ENCODE measurements at regions not wholly inside any gene's neighbourhood (a gene's known extent, or its start where the extent isn't known, plus 50 kb on each side); places are given as distances from the start of the nearest gene placed in this dataset.

DNA sequence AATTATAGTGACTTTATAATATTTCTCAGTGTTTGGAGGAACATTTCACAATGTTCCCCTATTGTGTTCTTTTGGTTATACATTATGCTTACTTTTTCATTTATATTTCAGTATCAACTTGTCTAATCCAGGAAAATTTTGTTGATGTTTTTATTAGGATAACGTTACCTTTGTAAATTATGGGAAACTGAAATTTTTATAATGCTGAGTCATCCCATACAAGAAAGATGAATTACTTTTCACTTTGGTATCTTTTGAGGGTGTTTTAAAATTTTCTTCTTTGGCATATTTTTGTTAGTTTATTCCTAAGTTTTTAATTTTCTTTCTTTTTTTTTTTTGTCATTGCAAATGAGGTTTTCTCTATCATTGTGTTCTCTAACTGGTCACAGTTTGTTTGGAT, 542.7 kb downstream of the SLC16A7 start:
- DNase-seq (ENCODE audit: low read depth) = no peak

DNA sequence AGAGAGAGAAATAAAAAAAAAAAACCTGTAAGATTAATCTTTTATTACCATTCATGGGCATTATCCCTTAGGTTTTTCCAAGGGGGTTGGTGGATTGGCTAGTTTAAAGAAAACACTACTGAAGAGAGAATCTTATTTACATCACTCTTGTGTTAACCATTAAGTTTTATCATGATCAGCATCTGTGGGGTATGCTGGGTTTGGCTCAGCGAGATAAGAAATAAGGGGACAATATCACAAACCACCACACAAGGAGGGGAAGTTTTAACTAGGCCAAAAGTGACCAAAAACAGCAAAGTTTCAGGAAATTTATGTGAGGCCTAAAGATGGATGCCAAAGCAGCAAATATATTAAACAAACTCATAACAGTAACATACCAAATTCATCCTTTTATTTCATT, 548.6 kb downstream of the SLC16A7 start:
- DNase-seq (ENCODE audit: low read depth) = no peak

DNA sequence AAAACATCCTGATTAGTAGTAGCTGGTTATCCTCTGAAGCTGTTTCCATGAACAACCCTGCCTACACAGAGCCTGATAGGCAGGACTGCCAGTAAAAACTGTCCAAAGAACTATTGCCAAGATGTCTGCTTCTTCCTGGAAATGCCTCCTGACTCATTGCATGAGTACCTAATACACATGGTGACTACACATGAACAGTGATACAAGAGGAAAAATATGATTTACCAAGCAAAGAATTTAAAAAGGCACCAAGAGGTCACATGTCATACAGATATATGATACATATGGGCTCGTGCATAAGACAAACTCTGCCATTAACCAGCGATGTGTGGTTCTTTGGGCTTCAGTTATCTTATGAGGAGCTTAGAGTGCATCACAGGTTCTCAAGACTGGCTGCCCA, 552.3 kb downstream of the SLC16A7 start:
- no peak for DNase-seq (ENCODE audit: low read depth)

DNA sequence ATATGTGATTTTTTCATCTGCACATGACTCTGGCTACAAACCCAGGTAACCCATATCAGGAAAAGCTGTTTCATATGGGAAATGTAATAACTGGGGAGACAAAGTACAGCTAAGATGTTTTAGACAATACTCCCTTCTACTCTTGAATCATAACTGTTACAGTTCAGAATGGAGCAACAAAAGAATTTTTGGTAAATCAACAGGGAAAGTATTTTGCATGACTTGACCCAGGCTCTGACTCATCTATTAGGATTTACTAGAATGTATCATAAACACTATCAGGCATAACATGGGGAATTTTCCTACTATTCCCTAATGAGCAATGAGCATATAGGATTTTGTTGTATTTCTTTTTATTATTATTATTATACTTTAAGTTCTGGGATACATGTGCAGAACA, 553.0 kb downstream of the SLC16A7 start:
- no peak for DNase-seq (ENCODE audit: low read depth)

DNA sequence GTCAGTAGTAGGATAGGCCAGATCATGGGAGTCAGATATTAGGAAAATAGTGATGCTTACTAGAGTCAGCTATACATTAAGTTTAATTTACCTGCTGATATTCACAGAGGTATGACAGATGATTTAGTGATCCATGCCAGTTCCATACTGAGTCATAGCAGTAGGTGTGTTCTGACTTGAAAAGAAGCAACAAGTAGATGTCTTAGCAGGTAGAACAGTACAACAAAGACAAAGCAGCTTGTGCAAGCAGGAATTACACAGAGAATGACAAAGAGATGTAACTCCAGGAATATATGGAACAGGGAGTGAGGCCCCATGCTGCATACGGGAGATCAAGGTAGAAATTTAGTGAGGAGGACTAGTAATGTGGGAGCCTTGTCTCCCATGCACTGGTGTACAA, 556.9 kb downstream of the SLC16A7 start:
- DNase-seq (ENCODE audit: low read depth) = no peak

DNA sequence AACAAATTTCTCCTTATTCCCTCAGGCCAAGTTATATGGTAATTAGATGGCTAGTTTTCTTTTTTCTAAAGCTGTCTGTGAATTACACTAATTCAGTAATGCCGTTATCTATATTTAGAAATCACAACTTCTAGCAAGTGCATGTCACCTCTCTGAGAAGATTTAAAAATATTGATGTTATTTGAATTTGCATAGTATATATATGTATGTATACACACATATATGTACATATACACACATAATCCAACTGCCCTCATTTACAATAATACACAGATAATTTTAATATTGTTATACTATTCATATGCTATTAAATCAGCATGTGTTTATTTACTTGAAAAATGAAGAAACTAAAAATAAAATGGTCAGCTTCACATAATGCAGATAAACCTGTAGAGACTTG, 563.9 kb downstream of the SLC16A7 start:
- DNase-seq (ENCODE audit: low read depth) = no peak

DNA sequence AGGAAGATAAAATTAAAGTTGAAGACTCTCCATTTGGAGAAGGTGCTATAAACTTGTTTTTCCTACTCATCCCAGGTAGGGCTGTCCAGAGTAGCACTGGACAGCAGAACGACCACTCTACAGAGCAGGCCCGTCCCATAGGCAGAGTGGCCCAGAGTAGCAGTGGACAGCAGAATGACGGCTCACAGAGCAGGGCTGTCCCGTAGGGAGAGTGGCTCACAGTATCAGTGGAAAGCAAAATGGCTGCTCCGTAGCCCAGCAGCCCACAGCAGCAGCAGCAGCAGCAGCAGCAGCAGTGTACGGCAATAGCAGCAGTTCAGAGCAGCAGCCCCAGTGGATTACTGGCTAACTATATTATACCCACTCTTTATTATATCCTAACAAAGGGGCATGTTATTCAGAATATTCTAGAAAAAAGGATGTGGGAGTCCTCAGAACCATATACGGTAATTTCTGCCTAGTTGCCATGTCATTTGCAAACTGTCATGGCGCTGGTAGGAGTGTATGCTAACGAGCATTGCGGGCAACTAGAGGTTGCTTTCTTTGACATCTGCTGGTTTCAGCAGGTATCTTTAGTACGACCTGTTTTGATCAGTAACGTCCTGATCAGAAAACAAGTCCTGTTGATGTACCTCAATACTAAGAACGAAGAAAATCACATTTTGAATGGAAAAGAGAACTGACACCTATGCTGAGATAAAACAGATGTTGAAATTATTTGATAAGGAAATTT, 567.3 kb downstream of the SLC16A7 start:
- no peak for DNase-seq (ENCODE audit: low read depth)

DNA sequence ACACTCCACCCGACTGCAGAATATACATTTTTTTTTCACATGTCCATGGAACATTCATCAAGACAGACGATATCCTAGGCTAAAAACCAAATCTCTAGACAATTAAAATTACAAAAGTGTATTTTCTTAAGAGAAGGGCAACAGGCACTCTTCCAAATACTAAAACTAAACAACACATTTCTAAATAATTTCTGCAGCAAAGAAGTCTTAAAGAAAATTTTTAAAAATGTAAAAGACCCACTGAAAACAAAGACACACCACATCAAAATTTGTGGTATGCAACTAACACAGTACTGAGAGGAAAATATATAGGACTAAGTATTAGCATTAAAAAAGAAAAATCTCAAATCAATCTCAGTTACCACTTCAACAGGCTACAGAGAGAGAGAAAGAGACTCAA, 570.0 kb downstream of the SLC16A7 start:
- DNase-seq (ENCODE audit: low read depth) = no peak

DNA sequence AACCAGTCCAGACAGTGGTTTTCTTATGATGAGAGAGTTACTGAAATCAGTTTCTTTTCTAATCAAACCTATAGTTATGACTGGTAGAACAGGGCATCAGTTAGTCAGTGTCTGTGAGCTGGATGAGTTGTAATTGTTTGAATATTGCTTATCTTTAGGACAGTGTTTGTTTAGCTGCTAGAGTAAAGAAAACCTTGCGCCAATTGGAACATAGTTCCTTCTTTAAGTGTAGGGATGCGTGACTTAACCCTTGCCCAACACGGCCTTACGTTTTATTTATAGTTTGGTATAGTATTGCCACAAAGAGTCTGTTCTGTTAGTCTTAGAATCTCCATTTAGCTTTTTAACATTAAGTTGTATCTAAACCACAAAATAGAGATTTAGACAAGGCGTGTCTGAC, 572.6 kb downstream of the SLC16A7 start:
- DNase-seq (ENCODE audit: low read depth) = no peak

DNA sequence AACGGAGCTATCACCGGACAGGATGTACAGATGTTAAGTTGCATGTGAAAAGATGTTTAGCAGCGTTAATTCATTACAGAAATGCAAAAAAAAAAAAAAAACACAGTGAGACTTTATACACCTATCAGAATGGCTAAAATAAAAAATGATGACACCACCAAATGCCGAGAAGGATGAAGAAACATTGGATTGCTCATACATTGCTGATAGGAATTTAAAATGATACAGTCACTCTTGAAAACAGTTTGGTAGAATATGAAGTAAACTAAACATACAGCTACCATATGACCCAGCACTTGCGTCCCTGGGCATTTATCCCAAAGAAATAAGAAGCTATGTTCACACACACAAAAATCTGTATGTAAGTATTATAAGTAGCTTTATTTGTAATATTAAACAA, 574.1 kb downstream of the SLC16A7 start:
- no peak for DNase-seq (ENCODE audit: low read depth)

DNA sequence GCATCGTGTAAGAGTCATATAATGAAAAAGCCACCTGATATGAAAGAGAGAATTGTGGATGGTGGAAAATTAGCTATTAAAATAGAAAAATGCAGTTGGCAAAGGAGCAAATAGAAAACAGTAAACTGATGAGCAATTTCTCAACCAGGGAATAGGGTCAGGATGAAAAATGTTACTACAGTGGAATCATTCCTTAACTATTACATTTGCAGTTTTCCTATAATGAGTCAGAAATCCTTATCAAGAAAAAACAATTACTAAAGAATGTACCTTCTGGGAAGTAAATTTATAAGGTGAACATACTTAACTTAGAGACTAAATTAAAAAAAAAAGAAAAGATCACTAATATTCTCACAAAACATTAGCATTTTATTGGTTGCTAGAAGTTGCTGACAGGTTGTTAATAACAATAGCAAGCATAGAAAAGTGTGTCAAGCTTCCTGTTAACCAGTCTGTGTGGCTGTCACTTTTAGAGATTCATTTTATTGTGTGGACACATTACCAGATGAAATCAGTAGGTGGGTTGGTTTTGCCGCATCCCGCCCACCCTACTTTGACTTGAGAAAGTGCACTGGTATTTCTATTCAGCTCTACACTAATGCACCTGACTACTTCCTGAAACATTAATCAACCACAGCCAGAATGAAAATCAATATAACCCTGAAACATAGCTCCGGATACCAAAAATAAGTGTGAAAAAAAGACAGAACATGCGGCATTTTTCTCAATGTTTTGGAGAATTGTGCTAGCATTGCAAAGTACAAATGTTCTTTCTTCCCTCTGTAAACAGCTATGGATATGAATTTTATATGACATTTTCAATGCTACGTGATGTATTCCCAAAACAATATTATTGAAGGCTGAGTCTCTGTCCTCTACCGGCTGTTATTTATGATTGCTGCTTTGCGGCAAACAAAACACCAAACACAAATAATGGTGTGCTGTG, 576.7 kb downstream of the SLC16A7 start:
- no peak for DNase-seq (ENCODE audit: low read depth)

DNA sequence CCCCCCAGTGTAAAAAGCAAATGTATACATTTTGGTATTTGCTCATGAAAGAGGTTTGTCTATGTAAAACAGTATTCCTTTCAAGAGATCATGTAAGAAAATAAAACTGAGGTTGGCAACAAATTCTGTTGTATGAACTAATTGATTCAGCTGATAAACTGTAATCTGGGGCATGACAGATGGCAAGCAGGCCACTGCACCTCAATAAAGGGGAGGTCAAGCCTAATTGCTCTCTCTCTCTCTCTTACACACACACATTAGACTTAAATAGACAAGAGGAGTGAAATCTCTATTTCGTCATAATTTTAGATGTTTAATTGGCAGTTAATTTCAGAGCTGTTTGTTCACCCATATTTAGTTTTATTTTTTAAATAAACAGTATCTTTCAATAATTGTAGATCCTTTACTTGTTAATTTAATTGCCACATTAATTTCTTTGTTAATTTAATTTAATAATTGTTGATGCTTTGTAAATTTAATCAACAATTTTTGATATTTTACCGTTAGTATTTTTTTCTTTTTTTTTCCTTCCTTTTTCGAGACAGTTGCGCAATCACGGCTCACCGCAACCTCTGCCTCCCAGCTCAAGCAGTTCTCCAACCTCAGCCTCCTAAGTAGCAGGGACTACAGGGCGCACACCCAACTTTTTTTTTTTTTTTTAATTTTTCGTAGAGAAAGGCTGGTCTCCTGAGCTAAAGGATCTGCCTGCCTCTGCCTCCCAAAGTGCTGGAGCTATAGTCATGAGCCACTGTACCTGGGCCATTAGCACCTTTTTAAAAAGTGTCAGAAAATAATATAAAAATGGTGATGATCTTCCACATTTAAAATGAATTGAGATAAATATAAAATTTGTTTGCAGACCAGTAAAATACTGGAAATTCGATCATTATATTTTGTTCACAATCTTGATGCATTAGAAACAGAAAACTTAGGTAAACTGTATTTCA, 577.7 kb downstream of the SLC16A7 start:
- DNase-seq (ENCODE audit: low read depth) = no peak

DNA sequence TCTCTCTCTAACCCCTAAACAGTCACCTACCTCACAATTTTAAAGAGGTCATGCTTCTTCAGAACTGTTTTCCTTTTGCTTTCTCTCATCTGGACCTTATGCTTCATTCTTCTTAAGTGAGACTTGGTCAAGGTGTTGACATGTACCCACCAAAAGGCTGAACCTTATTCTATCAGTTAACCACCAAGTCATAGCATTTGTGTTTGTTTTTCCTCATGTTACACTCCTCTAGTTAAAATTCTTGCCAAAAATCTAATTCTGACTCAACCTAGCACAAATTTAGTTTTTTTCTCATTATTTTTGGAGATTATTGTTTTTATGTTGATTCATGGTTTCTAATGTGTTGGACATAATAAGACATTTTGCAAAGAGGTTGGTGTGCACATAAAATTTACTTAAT, 578.6 kb downstream of the SLC16A7 start:
- DNase-seq (ENCODE audit: low read depth) = no peak

DNA sequence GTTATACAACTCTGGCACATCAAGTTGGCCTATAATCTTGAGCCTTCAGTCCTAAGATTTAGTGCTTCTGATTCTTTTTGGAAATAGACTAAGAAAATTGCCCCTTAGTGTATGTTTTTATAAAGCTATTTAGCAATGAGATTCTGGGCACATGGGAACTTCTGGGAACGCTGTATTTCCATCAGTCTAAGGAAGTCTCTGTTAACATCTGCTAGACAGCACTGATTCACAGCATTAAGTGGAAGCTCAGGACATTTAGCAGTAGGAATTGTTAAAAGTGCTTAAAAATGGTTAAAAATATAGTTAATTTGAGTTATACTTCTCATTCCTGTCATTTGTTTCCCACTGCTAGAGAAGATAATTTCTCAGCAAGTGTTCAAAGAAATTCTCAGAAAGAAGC, 579.1 kb downstream of the SLC16A7 start:
- no peak for DNase-seq (ENCODE audit: low read depth)

DNA sequence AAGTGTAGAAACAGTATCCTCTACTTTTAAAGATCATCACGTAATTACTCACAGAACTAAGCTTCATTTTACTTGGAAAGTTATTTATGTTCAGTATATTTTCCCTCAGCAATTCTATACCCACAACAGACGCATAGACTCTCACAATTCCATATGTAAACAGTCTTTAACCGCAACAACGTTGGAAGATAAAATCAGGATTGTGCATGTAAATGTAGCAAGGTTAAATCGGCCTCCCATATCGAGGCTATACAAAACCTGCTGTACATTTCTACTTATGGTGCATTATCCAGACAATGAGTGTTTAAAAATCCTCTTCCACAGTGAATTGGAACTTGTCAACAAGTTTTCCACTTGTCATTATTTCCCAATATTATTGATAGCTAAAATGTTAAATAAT, 581.1 kb downstream of the SLC16A7 start:
- DNase-seq (ENCODE audit: low read depth) = no peak

DNA sequence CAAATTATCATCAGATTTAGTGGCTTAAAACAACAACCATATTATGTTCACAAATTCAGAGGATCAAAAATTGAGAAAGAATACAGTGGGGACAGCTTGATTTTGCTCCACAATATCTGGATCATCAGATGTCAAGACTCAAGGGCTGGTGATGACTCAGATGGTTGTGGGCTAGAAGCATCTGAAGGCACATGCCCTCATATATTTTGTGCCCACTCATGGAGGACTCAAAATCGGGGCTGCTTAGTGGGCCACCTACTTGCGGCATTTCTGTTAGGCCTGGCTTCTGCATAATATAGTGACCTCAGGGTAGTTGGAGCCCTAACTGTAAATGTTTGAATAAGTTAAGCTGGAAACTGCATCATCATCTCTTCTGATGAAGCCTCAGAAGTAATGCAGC, 584.5 kb downstream of the SLC16A7 start:
- no peak for DNase-seq (ENCODE audit: low read depth)

DNA sequence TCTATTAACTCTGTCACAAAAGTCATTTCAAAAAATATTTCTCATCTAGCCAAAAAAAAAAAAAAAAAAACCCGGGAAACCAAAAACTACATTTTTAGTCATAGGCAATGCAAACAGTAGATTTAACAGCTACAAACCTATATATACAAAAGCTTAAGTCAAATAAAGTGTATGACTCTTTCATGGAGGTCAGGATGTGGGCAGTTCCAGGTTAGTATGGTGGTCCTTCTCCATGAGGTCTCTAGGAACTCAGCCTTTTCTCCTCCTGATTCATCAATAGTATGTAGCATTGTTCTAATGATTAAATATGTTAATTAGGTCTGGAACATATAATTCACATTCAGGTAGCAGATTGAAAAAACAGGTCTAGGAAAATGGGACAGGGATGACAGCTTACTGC, 586.5 kb downstream of the SLC16A7 start:
- DNase-seq (ENCODE audit: low read depth) = no peak

DNA sequence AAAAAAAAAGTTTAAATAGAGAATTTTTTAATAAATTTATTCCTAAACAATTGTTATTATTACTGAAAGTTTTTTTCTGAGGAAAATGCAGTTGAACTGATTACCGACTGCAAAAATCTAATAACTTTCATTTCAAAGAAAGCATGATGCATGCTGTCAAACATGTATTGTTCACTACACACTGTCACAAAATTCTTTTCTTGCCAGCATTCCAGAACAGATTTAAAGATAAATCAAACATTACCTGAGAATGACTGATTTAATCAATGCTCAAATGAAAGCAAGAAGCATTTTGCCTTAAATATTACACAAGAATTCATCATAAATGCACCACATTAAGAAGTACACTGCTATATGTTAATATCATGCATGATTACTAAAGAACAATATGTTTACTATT, 588.3 kb downstream of the SLC16A7 start:
- no peak for DNase-seq (ENCODE audit: low read depth)

DNA sequence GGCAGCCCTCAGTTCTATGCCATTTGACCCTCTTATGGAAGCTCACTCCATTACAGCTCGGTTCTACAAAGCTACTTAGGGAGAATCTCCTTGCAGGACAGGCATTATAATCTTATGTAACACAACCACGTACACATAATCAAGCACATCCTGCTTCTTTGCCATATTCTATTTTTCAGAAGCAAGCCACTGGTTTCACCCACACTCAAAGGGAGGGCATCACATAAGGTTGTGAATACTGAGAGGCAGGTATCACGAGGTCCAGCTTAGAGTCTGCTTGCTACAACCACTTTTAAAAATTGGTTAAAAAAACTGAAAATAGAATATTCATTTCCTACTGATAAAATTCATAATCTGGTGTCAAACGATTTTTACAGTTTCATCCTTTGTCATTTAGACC, 589.2 kb downstream of the SLC16A7 start:
- no peak for DNase-seq (ENCODE audit: low read depth)

DNA sequence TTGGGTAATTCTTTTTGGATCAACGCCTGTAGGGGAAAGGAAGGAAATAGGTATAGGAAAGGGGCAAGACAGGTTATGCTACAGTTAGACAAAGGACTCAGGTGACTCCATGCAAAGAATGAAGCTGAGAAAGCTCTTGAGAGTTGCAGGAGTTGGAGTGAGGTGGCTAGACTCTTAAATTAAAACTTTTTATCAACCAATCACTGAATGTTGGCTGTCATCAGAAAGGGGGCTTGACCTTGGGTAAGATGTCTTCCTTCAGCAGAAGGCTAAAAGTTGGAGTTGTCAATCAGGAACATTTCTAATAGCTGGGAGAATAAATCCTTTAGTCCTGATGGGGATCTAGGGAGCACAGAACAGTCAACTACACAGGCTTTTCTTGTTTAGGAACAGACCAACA, 595.4 kb downstream of the SLC16A7 start:
- DNase-seq (ENCODE audit: low read depth) = no peak

DNA sequence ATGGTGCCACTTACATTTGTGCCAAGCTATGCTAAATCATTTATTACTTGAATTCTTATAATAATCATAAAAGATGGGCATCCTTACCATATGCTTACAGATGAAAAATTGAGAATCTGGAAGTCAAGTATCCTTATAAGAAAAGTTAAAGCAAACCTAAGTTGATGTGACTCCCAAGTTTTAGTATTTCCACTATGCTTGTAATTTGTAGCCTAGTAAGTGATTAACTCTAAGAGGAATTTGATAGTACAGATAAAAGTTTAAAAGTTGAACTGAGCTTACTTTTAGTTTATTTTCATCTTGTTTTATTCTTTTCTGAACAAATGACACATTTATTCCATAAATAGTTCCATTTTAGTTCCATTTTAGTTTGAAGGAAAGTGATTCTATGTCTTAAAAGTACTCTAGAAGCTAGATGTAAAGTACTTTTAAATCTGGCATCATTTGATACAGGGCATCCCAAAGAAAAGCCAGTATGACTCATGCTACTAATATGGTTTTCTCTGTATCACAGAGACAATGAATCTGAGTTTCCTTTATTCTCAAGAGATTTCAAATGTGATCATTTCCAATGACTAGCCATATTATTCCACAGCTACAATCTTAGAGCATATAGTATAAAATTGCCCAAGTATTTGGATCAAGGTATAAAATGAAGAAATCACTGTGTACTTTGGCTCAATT, 596.0 kb downstream of the SLC16A7 start:
- DNase-seq (ENCODE audit: low read depth) = no peak

DNA sequence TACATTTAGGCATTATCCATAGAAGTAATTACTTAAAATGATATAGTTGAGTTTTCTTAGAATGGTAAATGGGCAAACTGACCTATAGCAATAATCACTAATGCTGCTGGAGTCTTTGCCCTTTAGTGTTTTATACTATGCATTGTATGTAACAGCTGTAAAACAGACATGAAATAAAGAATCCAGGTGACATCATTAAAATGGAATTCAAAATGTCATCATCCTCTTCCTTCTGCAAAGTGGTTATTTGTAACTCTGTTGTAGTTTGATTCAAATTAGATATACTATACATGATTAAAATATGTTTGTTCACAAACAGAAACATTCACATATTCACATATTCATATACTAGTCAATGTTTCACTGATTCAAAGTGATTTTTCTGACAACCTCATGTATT, 598.8 kb downstream of the SLC16A7 start:
- DNase-seq (ENCODE audit: low read depth) = no peak
